IPS DF 19.7 (cell line): ENCODE measurements at regions not wholly inside any gene's neighbourhood (a gene's known extent, or its start where the extent isn't known, plus 50 kb on each side); places are given as distances from the start of the nearest gene placed in this dataset.
"Not testable (repeated sequence)": the region's sequence is repeated elsewhere in the genome, so short reads cannot be mapped to it uniquely, and the experiment has no call there.

Experiments used
- DNase-seq: peaks from one replicate; pipeline ENCODE4 v3.0.0-alpha.2; 2013; ENCODE audit warnings: low read depth, low spot score

DNA sequence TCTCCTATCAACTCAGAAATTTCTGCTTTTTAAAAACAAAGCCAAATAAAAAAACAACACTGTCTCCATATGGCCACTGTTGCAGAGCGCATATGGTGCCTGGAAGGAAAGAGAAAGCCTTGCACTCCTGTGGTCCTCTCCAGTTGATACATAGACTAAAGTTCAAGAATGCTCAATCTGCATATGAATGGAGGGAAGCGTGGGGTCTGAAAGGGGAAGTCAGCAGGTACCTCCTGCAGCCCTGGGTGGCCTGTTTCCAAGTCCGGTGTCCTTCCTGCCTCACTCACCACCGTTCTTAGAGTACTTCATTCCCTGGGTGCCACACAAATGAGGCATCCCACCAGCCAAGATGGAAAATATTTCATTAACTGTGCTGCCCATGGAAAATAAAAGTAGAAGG is 138.3 kb upstream of the PALS2 start:
- DNase-seq = peak; percentile 98

DNA sequence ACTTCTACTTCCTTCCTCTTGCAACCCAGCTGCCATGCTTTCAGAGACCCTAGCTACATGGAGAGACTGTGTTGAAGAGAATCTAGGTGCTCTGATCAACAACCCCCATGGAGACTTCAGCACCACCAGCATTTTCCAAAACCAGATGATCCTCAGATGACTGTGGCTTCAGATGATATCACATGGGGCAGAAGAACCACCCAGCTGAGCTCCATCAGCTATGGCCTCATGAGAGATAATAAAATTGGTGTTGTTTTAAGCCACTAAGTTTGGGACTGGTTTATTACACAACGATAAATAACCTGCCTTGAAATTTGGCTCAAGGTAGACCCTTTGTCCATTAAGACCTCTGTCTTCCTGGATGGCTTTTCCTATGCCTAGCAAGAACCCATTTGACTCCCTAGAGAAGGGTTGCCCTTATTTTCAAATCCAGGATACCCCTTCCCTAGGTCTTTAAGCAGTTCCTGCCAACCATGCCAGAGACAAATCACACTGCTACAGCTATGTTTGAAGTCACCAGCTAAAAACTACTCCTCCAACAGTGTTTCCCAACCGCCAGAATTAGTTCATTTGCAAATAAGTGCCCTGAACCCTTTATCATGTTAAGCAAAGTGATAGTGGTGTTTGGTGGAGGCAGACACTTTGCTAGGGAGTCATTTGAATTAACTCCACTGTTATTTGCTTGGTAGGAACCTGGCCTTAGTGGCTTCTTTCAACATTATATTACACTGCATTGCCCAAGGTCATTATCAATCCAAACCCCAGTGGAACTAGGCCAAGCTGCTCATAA is 136.9 kb upstream of the PALS2 start:
- peak; percentile 82 for DNase-seq

DNA sequence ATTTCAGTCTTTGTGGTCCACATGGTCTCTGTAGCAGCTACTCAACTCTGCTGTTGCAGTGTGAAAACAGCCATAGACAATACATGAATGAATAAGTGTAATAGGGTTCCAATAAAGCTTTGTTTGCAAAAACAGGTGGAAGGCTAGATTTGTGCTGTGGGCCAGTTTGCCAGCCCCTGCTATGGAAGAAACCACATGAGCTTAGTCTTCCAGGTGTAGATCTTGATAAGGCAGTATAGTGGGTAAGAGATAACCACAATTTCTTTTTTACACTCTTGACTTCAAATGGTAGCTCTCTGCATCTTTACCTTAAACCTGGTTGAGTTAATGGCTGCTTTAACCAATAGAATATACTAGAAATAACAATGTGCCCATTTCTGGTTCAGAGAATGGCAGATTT is 135.0 kb upstream of the PALS2 start:
- DNase-seq = no peak

DNA sequence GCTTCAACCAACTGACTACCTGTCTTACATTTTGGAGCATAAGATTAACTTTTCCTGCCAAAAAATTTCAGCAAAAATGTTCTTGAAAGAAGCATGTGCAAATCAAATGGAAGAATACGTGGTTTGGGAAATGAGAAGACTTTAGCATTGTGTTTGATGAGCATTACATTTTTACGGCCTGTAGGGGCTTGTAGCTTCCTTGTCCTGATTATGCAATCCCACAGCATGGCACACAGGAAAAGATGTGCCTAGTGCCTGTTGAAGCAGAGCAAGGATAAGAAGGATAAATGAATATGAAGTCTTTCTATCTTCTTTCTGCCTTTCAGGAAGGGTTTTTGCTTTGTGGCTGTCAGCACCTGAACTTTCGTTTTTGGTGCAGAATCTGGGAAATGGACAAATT is 134.1 kb upstream of the PALS2 start:
- not testable (repeated sequence) for DNase-seq

DNA sequence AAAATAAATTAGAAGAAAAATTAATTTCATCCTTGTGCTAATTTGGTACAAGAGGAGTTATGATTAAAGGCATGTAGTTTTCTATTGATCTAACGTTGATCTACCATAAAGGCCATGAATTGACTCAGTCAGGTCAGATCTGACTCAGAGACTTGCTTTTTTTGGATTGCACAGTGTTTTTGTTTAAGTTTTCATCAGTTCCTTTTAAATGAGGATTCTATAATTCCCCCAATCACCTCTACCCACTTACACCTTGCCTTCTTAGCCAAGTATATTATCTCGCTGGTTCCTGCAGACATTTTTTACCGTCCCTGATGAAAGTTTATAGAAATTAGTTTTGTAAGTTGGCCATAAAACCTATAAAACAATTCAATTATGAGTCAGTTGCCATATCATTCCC is 132.4 kb upstream of the PALS2 start:
- no peak for DNase-seq

DNA sequence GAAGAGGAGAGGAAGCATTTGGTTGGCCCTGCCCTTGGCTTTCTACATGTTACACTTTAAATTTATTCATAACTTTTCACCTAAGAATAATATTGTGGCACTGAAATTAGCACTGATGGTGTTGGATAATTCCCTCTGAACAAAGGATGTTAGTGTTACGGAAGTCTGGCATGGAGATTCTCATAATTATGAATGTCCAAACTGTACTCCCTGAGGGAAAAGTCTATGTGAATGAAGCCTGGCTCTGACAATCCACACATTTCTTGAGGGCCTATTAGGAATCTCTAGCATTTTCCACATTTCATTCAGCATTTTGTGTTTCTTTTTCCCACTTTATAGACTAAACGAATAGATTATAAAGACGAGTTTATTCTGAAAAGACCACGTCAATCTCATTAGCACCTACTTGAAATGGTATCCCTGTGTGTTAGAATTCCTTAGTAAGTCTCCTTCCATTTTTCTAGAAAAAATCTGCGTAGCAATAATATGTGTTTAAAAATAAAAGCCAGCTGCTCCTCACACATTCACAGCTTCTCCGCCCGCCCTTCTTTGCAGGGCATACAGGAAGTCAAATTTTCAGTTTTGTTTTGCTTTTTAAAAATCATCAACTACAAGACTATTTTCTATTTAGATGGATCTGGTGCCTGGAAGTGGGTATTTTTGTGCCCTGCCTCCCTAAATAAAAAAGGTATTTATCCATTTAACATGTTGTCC is 131.8 kb upstream of the PALS2 start:
- no peak for DNase-seq

DNA sequence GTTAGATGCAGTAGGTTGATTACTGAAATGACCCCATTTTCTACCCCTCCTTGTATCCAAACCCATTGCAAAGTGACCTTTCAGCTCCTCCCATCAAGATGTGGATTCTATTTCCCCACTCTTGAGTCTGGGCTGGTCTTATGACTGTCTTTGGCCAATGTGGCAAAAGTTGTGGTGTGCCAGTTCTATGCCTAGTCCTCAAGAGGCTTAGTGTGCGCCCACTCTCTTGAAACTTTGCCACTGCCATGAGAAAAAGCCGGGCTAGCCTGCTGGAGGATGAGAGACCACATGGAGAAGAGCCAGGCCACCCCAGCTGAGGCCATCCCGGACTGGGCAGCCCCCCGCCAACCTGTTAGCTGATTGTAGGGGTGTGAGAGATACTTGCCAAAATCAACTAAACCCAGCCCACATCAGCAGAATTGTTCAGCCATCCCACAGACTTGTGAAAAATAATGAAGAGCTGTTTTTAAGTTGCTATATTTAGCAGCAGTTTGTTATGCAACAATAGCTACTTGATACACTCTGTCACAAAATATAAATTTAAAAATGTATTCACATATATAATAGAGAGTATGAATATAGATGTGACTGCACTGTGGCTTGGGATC is 131.0 kb upstream of the PALS2 start:
- DNase-seq = no peak

DNA sequence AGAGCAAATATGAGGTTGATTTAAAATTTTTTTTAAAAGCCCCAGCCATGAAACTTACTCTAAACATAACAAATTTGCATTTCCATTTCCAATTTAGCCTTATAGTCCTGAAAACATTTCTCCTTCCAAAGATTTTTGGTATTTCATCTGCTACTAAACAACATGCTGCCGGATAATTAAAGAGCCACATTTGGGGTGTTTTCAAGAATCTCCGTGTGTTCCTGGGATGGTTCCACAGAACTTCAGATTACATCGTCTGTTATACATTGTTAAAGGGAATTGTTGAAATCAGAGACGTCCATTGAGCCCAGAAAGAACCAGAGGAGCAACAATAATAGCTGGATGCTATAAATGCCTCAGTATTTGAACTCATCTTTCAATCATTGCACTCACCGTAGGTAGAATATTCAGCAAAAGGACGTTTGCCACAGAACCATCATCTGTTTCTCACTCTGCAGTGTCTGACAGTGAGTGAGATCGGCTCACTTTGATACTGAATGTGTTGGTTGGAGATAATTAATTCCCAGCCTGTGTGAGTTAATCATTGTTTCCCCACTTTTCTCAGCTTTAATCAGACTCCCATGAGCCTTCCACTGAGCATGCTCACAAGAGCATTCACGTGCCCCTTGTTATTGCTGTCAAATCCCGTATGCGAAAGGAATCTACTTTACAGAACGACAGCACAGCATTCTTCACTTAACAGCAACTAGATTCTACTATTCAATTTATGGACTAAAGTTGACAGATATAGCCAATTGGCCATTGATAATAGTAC is 128.4 kb upstream of the PALS2 start:
- no peak for DNase-seq

DNA sequence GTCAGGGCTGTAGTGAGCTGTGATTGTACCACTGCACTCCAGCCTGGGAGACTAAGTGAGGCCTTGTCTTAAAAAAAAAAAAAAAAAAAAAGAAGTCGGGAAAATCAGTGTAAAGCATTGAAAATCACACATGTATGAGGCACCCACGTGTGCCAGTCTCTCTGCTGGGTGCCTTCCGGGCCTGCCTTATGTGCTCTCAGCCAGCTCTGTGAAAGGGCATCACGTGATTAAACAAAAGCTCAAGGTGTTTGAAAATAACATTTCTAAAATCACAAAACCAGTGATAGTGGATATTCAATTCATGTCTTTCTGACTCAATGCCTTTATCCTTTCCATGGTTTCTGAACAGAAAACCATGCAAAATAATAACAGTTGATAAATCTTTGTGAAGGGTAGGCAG is 125.2 kb upstream of the PALS2 start:
- no peak for DNase-seq

DNA sequence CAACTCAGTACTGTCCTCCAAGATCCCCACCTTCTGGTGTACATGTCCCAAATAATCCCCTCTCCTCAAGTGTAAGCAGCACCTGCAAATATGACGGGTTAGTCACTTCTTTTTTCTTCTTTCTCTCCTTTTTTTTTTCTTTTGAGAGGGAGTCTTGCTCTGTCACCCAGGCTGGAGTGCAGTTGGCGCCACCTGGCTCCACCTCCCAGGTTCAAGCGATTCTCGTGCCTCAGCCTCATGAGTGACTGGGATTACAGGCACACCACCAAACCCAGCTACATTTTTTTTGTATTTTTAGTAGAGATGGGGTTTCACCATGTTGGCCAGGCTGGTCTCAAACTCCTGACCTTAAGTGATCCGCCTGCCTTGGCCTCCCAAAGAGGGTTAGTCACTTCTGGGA is 123.8 kb upstream of the PALS2 start:
- DNase-seq = not testable (repeated sequence)

DNA sequence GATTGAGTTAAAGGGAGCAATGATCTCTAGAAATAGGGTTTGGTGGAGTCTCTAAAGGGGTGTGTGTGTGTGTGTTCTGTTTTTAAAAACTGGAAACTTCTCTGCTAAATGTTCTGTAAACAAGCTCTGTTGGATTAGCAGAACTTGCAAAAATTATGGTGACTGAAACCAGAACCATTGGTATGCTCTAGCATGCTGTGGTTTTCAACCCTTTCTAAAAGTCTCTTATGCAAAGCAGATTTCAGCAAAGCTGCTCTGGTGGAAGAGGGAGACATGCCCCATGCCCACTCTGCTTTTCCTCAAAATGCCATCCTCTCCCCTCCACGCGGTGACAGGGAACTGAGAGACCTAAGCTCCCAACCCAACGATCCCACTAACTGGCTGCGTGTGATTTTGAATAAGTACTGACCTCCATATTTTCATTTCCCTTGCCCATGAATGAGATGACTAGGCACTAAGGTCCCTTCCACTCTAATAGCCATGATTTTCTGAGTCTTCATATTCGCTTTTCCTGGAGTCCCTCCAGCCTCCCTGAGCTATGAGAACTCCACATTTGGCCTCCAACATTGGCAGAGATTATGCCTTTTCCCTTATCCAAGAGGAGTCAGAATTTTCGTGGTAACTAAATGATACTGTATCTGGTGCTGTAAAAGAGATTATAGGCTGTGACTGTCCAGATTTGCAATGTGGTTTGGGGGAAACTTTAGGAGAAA is 117.3 kb upstream of the PALS2 start:
- DNase-seq = no peak

DNA sequence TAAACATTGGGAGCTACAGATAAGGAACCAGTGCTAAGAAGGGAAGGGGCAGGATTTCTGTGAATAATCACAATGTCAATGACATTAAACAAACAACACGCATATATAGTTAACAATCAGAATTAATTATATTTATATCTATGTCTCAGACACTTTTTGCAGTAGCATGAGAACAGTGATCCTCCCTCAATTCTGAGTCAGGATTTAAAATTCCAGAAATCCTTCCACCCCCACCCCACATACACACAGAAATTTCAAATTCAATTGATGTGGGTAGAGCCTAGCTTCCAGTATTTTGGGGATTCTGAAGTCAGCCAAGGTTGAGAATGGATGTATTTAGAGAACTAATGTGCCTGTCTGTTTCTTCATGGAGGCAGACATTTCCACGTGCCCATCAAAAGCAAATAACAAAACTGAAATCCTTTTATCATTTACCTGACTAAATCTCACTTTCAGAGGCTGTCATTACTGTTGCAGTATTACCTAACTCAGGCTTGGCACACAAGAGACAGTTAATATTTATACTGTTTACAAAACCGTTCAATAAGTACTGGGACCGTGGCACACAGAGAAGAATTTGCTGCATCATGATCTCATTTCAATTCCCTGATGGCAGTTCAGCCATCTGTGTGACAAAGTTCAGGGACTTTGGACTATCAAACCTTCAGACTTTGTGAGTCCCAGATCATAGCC is 116.6 kb upstream of the PALS2 start:
- DNase-seq = no peak

DNA sequence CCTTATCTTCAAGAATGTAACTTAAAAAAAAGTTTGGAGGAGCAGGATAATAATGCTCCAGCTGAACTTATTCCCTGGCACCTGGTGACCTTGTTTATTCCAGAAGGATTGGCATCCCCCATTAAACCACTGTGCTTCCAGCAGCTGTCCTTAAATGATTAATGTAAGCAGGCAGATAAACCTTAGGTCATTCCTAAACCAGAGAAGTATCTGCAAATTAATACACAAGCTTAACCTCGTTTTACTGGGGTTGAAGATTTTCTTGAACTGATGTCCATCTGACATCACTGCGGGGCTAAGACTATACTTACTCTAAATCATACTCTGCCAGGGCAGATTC is 116.1 kb upstream of the PALS2 start:
- DNase-seq = no peak

DNA sequence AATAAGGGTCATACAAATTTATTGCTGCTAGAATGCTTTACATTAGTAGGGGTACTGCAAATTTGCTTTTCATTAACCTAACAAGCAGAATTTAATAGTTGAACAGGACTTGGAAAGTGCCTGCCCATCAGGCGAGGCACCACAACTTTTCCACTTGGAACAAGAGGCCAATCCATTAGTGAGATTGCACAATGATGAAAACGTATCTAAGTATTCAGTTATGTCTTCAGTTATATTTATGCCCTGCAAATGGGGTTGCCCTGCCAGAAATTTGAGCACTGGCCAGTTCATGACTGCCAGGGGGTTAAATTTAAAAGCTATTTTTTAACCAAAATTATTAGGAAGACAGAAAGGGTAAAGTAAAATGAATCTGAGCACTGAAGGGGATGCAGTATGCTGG is 111.1 kb upstream of the PALS2 start:
- DNase-seq = no peak

DNA sequence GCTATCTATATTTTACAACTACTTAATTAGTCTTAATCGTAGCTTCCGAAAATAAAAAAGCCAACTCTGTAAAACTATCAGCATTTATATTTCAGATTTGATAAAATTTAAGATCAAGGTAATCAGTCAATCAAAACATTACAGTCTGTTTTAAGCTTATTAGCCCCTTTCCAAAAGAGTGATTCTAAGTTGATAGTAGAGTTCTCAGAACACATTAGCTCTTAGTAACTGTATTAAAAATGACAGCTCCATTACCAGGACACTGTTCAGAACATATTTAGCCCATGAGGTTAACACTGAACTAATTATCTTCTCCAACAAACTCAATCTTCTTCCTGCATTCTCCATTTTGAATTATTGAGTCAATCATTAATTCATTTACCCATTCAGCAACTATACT is 110.3 kb upstream of the PALS2 start:
- no peak for DNase-seq

DNA sequence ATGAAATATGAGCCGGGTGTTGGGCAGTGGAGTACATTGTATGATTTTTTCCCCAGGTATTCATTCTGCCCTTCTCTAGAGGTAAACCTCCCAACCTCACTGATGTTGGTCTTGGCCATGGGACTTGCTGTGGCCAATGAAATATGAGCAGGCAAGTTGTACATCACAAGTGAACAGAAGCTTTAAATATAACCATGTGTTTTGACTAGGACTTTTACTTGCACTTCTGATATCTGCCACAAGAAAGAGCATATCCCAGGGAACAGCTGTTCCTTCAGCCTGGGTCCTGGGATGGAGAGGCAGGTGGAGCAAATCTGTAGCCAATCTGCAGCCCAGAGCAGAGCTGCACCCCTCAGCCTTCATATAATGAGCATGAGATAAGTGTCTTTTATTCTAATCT is 109.8 kb upstream of the PALS2 start:
- no peak for DNase-seq

DNA sequence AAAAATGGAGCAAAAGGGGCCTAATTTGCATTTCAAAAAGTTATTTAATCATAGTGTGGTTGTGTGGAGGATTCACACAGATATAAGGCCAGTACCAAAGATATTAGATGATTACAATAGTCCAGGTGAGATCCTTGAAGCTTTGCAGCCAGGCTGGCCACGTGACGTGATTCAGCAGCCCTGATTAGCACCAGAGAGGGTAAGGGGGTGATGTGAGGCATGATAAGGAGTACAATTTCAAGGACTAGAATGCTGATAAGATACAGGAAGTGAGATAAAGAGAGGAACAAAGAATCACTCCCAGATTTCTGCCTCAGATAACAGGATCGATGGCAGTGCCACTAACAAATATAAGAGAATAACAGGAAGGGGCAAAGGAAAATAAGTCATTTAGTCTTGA is 108.4 kb upstream of the PALS2 start:
- no peak for DNase-seq

DNA sequence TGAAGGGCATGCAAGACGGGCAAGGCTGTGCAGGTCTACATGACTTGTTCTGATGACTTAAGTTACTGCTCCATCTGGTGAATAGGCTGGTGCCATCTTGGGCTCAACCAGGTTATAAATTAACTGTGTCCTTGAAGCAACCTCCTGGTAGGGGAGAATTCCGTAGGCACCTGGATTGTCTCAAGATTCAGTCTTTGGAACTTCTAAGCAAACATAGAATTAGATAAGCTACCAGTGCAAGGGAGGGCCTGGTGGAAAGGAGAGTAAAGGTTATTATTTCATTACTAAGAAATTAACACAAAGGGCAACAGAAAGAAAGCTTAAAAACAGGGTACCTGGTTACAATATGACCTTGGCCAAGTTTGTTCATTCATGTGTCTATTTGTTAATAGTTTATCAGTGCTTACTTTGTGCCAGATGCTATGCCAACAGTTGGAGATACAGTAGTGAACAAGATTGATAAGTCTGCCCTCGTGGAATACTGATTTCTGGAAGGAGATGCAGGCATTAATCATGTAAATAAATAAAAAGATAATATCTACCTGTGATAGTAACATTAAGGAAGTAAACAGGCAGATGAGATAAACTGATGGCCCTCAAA is 107.0 kb upstream of the PALS2 start:
- DNase-seq = no peak

DNA sequence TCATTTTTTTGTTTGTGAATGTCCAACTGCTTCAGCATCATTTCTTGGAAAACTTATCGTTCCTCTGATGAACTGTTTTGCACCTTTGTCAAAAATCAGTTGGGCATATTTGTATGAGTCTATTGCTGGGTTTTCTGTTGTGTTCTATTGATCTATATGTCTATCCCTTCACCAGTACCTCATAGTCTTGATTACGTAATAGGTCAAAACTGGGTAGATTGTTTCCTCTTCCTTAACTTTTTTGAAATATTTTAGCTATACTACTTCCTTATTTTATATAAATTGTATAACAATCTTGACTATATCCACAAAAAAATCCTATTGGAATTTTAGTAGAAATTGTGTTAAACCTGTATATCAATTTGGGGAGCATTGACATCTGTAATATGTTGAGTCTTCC is 104.1 kb upstream of the PALS2 start:
- no peak for DNase-seq

DNA sequence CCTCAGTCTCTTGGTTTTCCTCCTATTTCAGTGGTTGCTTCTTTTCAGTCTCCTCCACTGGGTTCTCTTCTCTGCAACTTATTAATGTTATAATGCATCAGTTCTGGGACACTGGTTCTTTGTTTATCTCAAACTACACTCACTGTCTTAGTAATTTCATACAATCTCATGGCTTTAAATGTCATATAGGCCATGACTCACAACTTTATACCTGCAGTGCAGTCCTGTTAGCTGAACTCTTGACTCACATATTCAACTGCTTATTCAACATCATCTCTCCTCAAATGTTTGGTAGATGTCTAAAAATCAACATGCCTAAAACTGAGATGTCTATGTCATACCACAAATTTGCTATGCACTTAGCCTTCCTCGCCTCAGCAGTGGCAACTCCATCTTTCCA is 101.2 kb upstream of the PALS2 start:
- no peak for DNase-seq
